ENCODE measurements at regions not wholly inside any gene's neighbourhood (a gene's known extent, or its start where the extent isn't known, plus 50 kb on each side); places are given as distances from the start of the nearest gene placed in this dataset.

DNA sequence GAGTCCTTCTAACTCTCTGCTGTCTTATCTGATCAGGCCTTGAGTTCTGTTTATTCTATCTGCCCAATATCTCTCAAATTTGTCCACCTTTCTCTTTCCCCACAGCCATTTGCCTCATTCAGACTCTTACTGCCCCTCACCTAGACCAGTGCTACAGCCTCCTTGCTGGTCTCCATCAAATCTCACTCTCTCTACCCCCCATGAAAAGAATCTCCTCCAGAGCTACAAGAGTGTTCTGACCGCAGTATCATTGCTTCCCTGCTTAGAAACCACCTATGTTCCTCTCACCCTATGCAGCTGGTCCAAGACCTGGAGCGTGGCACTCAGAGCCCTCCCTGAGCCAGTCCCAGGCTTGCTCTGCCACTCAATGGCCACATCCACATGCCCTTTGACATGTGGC, 231.0 kb upstream of the JUN start:
- H3K36me3 Mint-ChIP-seq (ENCODE audit: insufficient read depth, unreplicated experiment): no peaks in the 10 kb centered on the region
- CTCF ChIA-PET: no interaction called here
- H3K9me3 Mint-ChIP-seq (ENCODE audit: low read depth, unreplicated experiment): peaks cover 3% of the 10 kb centered on the region
- intact Hi-C loops (cut with micrococcal nuclease; ENCODE audit: unreplicated experiment): no loop called here
- DNase-seq: no peak
- BruUV-seq (replicated peaks): no TSS peak
- peaks cover 12% of the 10 kb centered on the region for H3K4me1 Mint-ChIP-seq (ENCODE audit: low read depth, unreplicated experiment)
- H3K27ac Mint-ChIP-seq (ENCODE audit: unreplicated experiment): no peak overlapping the region
- H3K27me3 Mint-ChIP-seq (ENCODE audit: unreplicated experiment): no peaks in the 10 kb centered on the region
- TF ChIP-seq, protein P1, sequence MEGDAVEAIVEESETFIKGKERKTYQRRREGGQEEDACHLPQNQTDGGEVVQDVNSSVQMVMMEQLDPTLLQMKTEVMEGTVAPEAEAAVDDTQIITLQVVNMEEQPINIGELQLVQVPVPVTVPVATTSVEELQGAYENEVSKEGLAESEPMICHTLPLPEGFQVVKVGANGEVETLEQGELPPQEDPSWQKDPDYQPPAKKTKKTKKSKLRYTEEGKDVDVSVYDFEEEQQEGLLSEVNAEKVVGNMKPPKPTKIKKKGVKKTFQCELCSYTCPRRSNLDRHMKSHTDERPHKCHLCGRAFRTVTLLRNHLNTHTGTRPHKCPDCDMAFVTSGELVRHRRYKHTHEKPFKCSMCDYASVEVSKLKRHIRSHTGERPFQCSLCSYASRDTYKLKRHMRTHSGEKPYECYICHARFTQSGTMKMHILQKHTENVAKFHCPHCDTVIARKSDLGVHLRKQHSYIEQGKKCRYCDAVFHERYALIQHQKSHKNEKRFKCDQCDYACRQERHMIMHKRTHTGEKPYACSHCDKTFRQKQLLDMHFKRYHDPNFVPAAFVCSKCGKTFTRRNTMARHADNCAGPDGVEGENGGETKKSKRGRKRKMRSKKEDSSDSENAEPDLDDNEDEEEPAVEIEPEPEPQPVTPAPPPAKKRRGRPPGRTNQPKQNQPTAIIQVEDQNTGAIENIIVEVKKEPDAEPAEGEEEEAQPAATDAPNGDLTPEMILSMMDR (IDR thresholded peaks at IDR 0.05; ENCODE audit: unreplicated experiment): no peak
- H3K4me3 Mint-ChIP-seq (ENCODE audit: low read depth, unreplicated experiment): no peak overlapping the region

DNA sequence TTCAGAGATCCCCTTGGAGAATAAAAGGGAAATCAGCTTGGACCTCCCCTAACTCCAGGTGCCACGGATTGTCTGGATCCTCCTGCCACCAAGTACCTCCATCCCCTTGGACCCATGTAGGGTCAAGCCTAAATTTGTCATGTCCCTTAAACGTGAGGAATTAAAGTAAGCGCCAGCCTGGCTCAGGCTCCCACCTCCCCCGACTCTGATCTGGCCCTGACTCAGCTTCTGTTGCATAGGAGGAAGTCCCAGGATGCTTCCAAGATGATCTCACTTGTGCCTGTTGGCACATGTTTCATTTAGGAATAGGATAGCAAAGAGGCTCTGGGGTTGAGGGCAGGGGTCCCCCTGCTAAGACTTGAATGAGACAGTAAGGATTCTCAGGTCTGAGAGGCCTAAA, 231.9 kb upstream of the JUN start:
- no peak overlapping the region for H3K4me3 Mint-ChIP-seq (ENCODE audit: low read depth, unreplicated experiment)
- H3K9me3 Mint-ChIP-seq (ENCODE audit: low read depth, unreplicated experiment): peaks cover 3% of the 10 kb centered on the region
- intact Hi-C loops (cut with micrococcal nuclease; ENCODE audit: unreplicated experiment): no loop called here
- TF ChIP-seq, protein P1 (IDR thresholded peaks at IDR 0.05; ENCODE audit: unreplicated experiment): no peak
- peaks cover 21% of the 10 kb centered on the region for H3K4me1 Mint-ChIP-seq (ENCODE audit: low read depth, unreplicated experiment)
- no peak overlapping the region for H3K27ac Mint-ChIP-seq (ENCODE audit: unreplicated experiment)
- H3K36me3 Mint-ChIP-seq (ENCODE audit: insufficient read depth, unreplicated experiment): no peaks in the 10 kb centered on the region
- DNase-seq: no peak
- no peaks in the 10 kb centered on the region for H3K27me3 Mint-ChIP-seq (ENCODE audit: unreplicated experiment)
- CTCF ChIA-PET: no interaction called here
- no TSS peak for BruUV-seq (replicated peaks)

DNA sequence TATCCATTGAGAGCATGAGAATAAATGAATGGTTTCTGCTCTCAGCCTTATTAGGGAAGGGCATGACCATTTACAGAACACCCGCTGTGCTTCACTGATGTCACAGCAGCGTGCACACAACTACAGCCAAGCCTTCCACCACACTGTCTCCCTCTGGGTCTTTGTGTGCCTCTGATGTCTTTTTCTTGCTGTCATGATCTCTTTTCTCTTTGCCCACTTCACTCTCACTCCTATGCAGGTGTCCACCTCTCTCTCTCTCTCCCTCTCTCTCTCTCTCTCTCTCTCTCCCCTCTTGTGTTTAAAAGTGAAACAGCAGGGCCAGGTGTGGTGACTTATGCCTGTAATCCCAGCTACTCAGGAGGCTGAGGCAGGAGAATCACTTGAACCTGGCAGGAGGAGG, 232.5 kb upstream of the JUN start:
- Mint-ChIP-seq H3K4me3 (ENCODE audit: low read depth, unreplicated experiment) (no peak overlapping the region), H3K9me3 (ENCODE audit: low read depth, unreplicated experiment) (peaks cover 3% of the 10 kb centered on the region), H3K4me1 (ENCODE audit: low read depth, unreplicated experiment) (peaks cover 25% of the 10 kb centered on the region), H3K36me3 (ENCODE audit: insufficient read depth, unreplicated experiment) (no peaks in the 10 kb centered on the region), H3K27me3 (ENCODE audit: unreplicated experiment) (no peaks in the 10 kb centered on the region), H3K27ac (ENCODE audit: unreplicated experiment) (no peak overlapping the region)
- BruUV-seq (replicated peaks): no TSS peak
- intact Hi-C loops (cut with micrococcal nuclease; ENCODE audit: unreplicated experiment): no loop called here
- DNase-seq: no peak
- CTCF ChIA-PET: interaction anchor here (0.6 to 1.0 kb wide), 2 partner anchors 46 to 1779 kb away, joined by 3 read pairs; no protein-coding TSS in a partner anchor
- TF ChIP-seq, protein P1 (IDR thresholded peaks at IDR 0.05; ENCODE audit: unreplicated experiment): no peak

DNA sequence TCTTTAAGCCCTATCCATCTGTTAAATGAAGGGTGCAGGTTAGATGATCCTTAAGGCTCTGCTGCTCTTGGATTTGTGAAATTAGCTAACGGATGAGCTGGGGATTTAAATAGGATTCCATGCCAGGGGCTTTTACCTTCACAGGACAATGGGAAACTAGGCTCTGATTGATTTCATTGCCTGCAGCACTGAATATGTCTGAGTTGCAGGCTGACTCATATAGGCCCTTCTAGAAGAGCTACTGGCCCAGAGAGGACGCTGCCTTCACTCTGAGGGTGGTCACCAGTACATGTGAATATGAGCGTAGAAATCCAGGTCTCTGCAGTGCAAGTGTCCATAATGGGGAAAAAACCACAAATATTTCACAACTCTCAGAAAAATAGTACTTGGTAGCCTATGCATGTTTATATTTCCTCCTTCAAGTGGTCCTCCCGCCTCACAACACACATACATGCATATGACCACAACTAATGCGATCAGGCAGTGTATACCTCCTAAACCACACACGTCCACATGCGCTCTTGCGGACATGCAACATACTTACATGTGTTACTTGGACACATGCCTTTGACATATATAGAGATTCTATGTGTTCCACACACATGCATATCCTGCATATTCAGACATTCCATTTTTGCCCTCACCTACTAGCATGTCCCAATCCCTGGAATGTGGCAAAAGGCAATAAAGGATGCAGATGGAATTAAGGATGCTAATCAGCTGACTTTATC, 233.8 kb upstream of the JUN start:
- no TSS peak for BruUV-seq (replicated peaks)
- CTCF ChIA-PET: interaction anchor here (1.0 kb wide), 1 partner anchor 44 kb away, joined by 3 read pairs; no protein-coding TSS in a partner anchor
- H3K27ac Mint-ChIP-seq (ENCODE audit: unreplicated experiment): no peak overlapping the region
- peaks cover 3% of the 10 kb centered on the region for H3K9me3 Mint-ChIP-seq (ENCODE audit: low read depth, unreplicated experiment)
- TF ChIP-seq, protein P1 (IDR thresholded peaks at IDR 0.05; ENCODE audit: unreplicated experiment): no peak
- intact Hi-C loops (cut with micrococcal nuclease; ENCODE audit: unreplicated experiment): no loop called here
- peaks cover 25% of the 10 kb centered on the region for H3K4me1 Mint-ChIP-seq (ENCODE audit: low read depth, unreplicated experiment)
- no peaks in the 10 kb centered on the region for H3K27me3 Mint-ChIP-seq (ENCODE audit: unreplicated experiment)
- H3K36me3 Mint-ChIP-seq (ENCODE audit: insufficient read depth, unreplicated experiment): no peaks in the 10 kb centered on the region
- DNase-seq: no peak
- no peak overlapping the region for H3K4me3 Mint-ChIP-seq (ENCODE audit: low read depth, unreplicated experiment)

Data from Calu3 (cell line).